SK-N-MC (cell line): ENCODE measurements at regions not wholly inside any gene's neighbourhood (a gene's known extent, or its start where the extent isn't known, plus 50 kb on each side); places are given as distances from the start of the nearest gene placed in this dataset.

Experiments used
- EZH2 ChIP-seq: fragments of 200-600 bp; sonication (generic); IDR thresholded peaks from one replicate; pipeline ENCODE4 v1.6.1; 2017; ENCODE audit warnings: antibody characterized with exemption
- FOXP2 ChIP-seq: optimal IDR thresholded peaks from 2 replicates; pipeline ENCODE3; 2011; ENCODE audit warnings: mild to moderate bottlenecking, moderate library complexity; ENCODE audit not compliant: insufficient read depth; ENCODE audit errors: extremely low read length, control extremely low read depth
- POLR2AphosphoS5 ChIP-seq: IDR thresholded peaks from 2 replicates; pipeline ENCODE4 v1.6.1; 2012; ENCODE audit warnings: mild to moderate bottlenecking, low read depth, low read length, borderline replicate concordance

DNA sequence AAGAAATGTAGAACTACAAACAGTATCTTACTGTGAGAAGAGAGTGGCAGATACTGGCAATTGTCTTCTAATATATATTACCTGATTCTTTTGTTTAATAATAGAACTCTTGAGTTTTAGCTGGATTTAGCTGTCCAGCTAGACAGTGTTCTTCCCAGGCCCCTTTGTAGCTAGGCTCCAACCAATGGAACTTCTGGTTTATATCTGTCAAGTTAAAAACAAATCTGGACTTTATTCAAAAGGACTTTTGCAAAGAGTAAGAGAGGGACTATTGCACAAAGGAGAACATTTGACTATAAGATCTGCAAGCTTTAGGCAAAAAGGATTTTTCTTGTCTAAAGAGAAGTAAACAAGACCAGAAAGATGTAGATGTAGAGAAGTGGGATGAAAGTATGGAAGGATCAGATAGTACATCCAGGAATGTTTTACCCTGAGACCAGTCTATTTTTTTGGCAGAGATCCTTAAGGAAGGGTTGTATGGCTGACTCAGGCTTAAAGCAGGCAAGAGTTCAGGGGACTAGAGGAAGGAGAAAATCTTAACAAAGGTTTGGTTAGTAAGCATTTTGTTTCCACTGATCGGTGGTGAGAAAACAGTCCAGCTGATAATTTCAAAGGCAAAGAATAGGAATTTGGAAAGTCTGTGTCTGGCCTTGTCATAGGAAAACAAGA lies 111.1 kb upstream of the PLEKHA5 start:
- TF ChIP-seq EZH2, result no peak
- no peak for TF ChIP-seq POLR2AphosphoS5
- TF ChIP-seq FOXP2, result no peak
